ENCODE measurements at regions not wholly inside any gene's neighbourhood (a gene's known extent, or its start where the extent isn't known, plus 50 kb on each side); places are given as distances from the start of the nearest gene placed in this dataset.

DNA sequence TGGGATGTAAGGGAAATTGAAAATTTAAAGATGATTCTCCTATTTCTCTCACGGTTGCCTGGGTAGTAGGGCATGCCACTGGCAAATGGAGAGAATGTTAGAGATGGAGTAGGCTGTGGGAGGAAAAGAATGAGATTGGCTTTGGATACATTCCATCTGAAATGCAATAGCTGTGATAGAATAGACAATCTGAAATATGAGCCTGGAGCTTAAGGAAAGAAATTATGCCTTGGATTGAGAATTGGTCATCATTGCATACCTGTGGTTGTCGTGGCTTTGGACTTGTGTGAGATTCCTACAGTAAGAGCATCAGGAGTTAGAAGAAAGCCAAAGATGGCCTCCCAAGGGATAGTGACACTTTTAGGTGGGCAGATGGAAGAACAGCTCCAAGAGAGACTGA is 305.1 kb upstream of the SLC10A2 start:
- H3K27ac ChIP-seq = no peak overlapping the region
- TF ChIP-seq, protein P1, sequence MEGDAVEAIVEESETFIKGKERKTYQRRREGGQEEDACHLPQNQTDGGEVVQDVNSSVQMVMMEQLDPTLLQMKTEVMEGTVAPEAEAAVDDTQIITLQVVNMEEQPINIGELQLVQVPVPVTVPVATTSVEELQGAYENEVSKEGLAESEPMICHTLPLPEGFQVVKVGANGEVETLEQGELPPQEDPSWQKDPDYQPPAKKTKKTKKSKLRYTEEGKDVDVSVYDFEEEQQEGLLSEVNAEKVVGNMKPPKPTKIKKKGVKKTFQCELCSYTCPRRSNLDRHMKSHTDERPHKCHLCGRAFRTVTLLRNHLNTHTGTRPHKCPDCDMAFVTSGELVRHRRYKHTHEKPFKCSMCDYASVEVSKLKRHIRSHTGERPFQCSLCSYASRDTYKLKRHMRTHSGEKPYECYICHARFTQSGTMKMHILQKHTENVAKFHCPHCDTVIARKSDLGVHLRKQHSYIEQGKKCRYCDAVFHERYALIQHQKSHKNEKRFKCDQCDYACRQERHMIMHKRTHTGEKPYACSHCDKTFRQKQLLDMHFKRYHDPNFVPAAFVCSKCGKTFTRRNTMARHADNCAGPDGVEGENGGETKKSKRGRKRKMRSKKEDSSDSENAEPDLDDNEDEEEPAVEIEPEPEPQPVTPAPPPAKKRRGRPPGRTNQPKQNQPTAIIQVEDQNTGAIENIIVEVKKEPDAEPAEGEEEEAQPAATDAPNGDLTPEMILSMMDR (IDR thresholded peaks at IDR 0.05) = no peak

DNA sequence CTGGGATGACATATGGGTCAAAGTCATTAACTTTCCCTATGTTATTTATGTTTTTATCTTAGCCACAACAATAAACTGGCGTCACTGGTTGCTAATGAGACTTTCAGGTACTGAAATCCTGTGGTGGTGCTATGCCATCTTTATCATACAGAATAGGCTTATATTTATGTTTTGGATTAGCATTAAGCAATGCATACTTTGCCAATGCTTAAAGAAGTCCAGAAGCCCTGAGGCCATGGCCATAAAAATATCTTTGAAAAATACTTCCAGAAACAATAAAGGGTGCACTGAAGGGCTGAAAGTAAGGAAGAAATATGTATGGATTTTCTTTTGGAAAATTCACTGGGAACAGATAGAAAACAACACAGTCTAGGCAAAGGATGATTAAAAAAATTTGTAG is 304.6 kb upstream of the SLC10A2 start:
- Histone ChIP-seq H3K4me3 (no peak overlapping the region), H3K27me3 (no peaks in the 10 kb centered on the region), H3K27ac (no peak overlapping the region), H3K9me3 (no peaks in the 10 kb centered on the region), H3K4me1 (no peaks in the 10 kb centered on the region), H3K36me3 (no peaks in the 10 kb centered on the region)
- DNase-seq = no peak
- TF ChIP-seq, protein P1 (IDR thresholded peaks at IDR 0.05) = no peak
- intact Hi-C loops (cut with DNase I; ENCODE audit: low total_unique reads) = no loop called here

More for the DNA sequence above, 305.1 kb upstream of the SLC10A2 start:
- H3K4me3 ChIP-seq = no peak overlapping the region
- no peaks in the 10 kb centered on the region for H3K4me1 ChIP-seq
- intact Hi-C loops (cut with DNase I; ENCODE audit: low total_unique reads) = no loop called here
- H3K36me3 ChIP-seq = no peaks in the 10 kb centered on the region
- H3K27me3 ChIP-seq = no peaks in the 10 kb centered on the region
- no peak for DNase-seq
- no peaks in the 10 kb centered on the region for H3K9me3 ChIP-seq

DNA sequence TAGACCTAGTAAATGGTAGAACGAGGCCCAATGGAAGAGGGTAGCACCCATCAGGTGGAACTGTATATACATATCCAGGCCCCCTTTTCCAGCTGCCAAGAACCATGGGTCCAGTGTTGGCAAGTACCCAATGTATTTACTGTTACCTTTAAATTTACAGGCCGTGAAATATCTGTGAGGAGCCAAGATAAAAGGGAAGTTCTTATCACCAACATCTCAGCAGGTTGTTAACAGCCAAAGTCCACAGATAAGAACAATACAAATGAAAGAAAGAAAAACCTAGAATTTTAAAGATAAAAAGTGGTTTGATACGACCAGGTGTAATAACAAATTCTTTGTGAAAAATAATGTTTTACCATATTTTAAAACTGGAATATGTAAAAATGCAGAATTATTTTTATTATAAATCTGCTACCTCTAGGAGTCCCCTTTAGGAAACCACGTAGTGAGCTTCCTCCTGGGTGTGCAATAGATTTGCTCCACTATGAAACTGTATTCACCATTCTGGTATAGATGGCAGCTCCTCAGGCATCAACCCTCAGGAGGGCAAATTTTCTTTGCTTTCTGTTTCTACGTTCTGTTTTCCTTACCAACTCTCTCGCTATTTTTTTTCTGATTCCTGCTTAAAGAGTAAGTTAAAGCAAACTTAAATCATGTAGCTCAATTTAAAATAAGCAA is 292.2 kb upstream of the SLC10A2 start:
- TF ChIP-seq, protein P1 (IDR thresholded peaks at IDR 0.05) = no peak
- intact Hi-C loops (cut with DNase I; ENCODE audit: low total_unique reads) = no loop called here
- Histone ChIP-seq H3K4me1 (no peaks in the 10 kb centered on the region), H3K4me3 (no peak overlapping the region), H3K27me3 (no peaks in the 10 kb centered on the region), H3K36me3 (no peaks in the 10 kb centered on the region), H3K27ac (no peak overlapping the region), H3K9me3 (no peaks in the 10 kb centered on the region)
- DNase-seq = no peak

DNA sequence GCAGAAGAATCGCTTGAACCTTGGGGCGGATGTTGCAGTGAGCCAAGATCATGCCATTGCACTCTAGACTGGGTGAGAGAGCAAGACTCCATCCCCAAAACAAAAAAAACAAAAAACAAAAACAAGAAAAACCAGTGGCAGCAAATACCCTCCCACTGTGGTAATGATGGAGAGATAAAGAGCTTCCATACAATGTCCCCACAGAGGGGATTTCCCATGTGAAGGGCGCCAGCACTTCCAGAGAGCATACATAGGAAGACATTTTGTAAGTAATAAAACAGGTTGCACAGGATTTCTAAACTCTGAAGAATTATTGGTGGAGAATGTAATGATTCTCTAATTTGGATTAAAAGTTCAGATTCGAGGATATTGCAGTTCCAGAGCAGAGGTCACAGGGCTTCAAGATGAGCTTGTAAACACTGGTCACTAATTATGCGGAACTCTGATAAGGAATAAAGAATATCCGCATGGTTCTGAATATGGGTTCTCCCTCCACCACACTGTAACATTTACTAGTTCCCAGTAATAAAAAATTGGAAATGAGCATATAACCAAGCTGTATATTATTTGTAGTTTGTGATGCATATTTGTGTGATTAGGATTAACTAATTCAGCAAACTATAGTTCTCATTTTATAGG is 290.1 kb upstream of the SLC10A2 start:
- H3K36me3 ChIP-seq = no peaks in the 10 kb centered on the region
- TF ChIP-seq, protein P1 (IDR thresholded peaks at IDR 0.05) = no peak
- no peaks in the 10 kb centered on the region for H3K27me3 ChIP-seq
- no peak for DNase-seq
- no peak overlapping the region for H3K27ac ChIP-seq
- intact Hi-C loops (cut with DNase I; ENCODE audit: low total_unique reads) = no loop called here
- H3K4me3 ChIP-seq = no peak overlapping the region
- no peaks in the 10 kb centered on the region for H3K9me3 ChIP-seq
- no peaks in the 10 kb centered on the region for H3K4me1 ChIP-seq

DNA sequence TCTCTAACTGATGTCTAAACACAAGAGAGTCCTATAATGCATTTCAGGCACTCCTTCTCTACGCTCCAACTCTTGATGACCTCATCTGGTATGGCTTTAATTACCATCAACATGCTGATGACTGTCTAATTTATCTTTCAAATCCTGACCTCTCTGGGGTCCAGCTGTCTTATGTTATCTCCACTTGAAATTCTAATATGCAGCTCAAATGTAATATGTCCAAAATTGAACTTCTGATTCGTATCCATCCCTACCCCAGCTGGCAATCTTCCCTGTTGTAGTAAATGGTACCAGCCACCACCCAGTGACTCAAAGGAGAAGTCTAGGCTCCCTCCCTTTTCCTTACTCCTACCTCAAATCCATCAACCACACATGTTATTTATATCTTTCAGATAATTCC is 288.0 kb upstream of the SLC10A2 start:
- Histone ChIP-seq H3K4me3 (no peak overlapping the region), H3K9me3 (no peaks in the 10 kb centered on the region), H3K27me3 (no peaks in the 10 kb centered on the region), H3K27ac (no peak overlapping the region), H3K4me1 (no peaks in the 10 kb centered on the region), H3K36me3 (no peaks in the 10 kb centered on the region)
- no peak for DNase-seq
- TF ChIP-seq, protein P1 (IDR thresholded peaks at IDR 0.05) = no peak
- intact Hi-C loops (cut with DNase I; ENCODE audit: low total_unique reads) = no loop called here
